ENCODE measurements at regions not wholly inside any gene's neighbourhood (a gene's known extent, or its start where the extent isn't known, plus 50 kb on each side); places are given as distances from the start of the nearest gene placed in this dataset.

- no peaks in the 10 kb centered on the region for H3K9me3 Mint-ChIP-seq
- WGBS, 2 experiments (ENCODE audit: insufficient coverage in 1 of 2, insufficient read length in 1 of 2): 95 to 97% methylated on average over 3 of the region's 3 CpGs
These were observed 192.1 kb upstream of the NCKAP5 start for GRCh38 chr2:133760376-133760775.

GRCh38 chr2:133765658-133766057 is 197.4 kb upstream of the NCKAP5 start:
- Histone ChIP-seq H3K36me3 (ENCODE audit: control insufficient read depth, insufficient read depth, low read length) (no peaks in the 10 kb centered on the region), H3K27me3 (ENCODE audit: control insufficient read depth, insufficient read depth, low read length, poor library complexity, severe bottlenecking) (no peaks in the 10 kb centered on the region), H3K9ac (ENCODE audit: extremely low read depth, low read length, poor library complexity, severe bottlenecking) (no peak overlapping the region), H3K4me3 (ENCODE audit: low read length) (no peak overlapping the region), H3K4me1 (ENCODE audit: control insufficient read depth, insufficient read depth, low read length) (no peaks in the 10 kb centered on the region), H3K9me3 (ENCODE audit: control insufficient read depth, low read length) (no peaks in the 10 kb centered on the region), H3K27ac (ENCODE audit: low read depth, low read length) (no peak overlapping the region)
- Mint-ChIP-seq H3K4me1 (peaks cover 4% of the 10 kb centered on the region), H3K4me3 (no peak overlapping the region), H3K36me3 (ENCODE audit: low read depth) (no peaks in the 10 kb centered on the region), H3K9me3 (no peaks in the 10 kb centered on the region), H3K27ac (no peak overlapping the region), H3K27me3 (ENCODE audit: insufficient read depth) (peaks cover 1% of the 10 kb centered on the region)
- no peak for TF ChIP-seq CTCF (conservative IDR thresholded peaks at IDR 0.05)
- 87 to 98% methylated on average over 2 of the region's 2 CpGs for WGBS, 2 experiments (ENCODE audit: insufficient coverage in 1 of 2, insufficient read length in 1 of 2)
- no peak for DNase-seq

More at GRCh38 chr2:133760376-133760775, 192.1 kb upstream of the NCKAP5 start:
- Mint-ChIP-seq H3K27me3 (ENCODE audit: insufficient read depth) (no peaks in the 10 kb centered on the region), H3K4me1 (no peaks in the 10 kb centered on the region), H3K27ac (no peak overlapping the region), H3K4me3 (no peak overlapping the region), H3K36me3 (ENCODE audit: low read depth) (no peaks in the 10 kb centered on the region)
- H3K27me3 ChIP-seq (ENCODE audit: control insufficient read depth, insufficient read depth, low read length, poor library complexity, severe bottlenecking): no peaks in the 10 kb centered on the region
- no peak overlapping the region for H3K27ac ChIP-seq (ENCODE audit: low read depth, low read length)
- no peaks in the 10 kb centered on the region for H3K36me3 ChIP-seq (ENCODE audit: control insufficient read depth, insufficient read depth, low read length)
- TF ChIP-seq CTCF (conservative IDR thresholded peaks at IDR 0.05): no peak
- H3K4me1 ChIP-seq (ENCODE audit: control insufficient read depth, insufficient read depth, low read length): no peaks in the 10 kb centered on the region
- no peak overlapping the region for H3K4me3 ChIP-seq (ENCODE audit: low read length)
- DNase-seq: no peak
- H3K9me3 ChIP-seq (ENCODE audit: control insufficient read depth, low read length): no peaks in the 10 kb centered on the region
- no peak overlapping the region for H3K9ac ChIP-seq (ENCODE audit: extremely low read depth, low read length, poor library complexity, severe bottlenecking)

- H3K9me3 ChIP-seq (ENCODE audit: control insufficient read depth, low read length): no peaks in the 10 kb centered on the region
- H3K4me3 Mint-ChIP-seq: no peak overlapping the region
- H3K4me1 ChIP-seq (ENCODE audit: control insufficient read depth, insufficient read depth, low read length): no peaks in the 10 kb centered on the region
- no peaks in the 10 kb centered on the region for H3K36me3 Mint-ChIP-seq (ENCODE audit: low read depth)
- peaks cover 6% of the 10 kb centered on the region for H3K27me3 ChIP-seq (ENCODE audit: control insufficient read depth, insufficient read depth, low read length, poor library complexity, severe bottlenecking)
- no peak overlapping the region for H3K9ac ChIP-seq (ENCODE audit: extremely low read depth, low read length, poor library complexity, severe bottlenecking)
- no peaks in the 10 kb centered on the region for H3K36me3 ChIP-seq (ENCODE audit: control insufficient read depth, insufficient read depth, low read length)
- no peak overlapping the region for H3K27ac ChIP-seq (ENCODE audit: low read depth, low read length)
- no peak overlapping the region for H3K4me3 ChIP-seq (ENCODE audit: low read length)
- TF ChIP-seq CTCF (conservative IDR thresholded peaks at IDR 0.05): no peak
- H3K27ac Mint-ChIP-seq: no peak overlapping the region
- peaks cover 5% of the 10 kb centered on the region for H3K27me3 Mint-ChIP-seq (ENCODE audit: insufficient read depth)
- no peaks in the 10 kb centered on the region for H3K9me3 Mint-ChIP-seq
- H3K4me1 Mint-ChIP-seq: peaks cover 4% of the 10 kb centered on the region
- DNase-seq: no peak
These were observed 198.0 kb upstream of the NCKAP5 start for GRCh38 chr2:133766164-133766832.
